ENCODE measurements at regions not wholly inside any gene's neighbourhood (a gene's known extent, or its start where the extent isn't known, plus 50 kb on each side); places are given as distances from the start of the nearest gene placed in this dataset.

GRCh38 chr5:6907320-6907918 lies 194.2 kb downstream of the TENT4A start:
- Histone ChIP-seq H3K4me1 (ENCODE audit: insufficient read depth, low read length, poor library complexity, severe bottlenecking) (no peaks in the 10 kb centered on the region), H3K9me2 (ENCODE audit: insufficient read depth, low read length) (no peaks in the 10 kb centered on the region), H3K9me3 (ENCODE audit: low read length) (no peaks in the 10 kb centered on the region), H4K20me1 (ENCODE audit: insufficient read depth, low read length) (no peaks in the 10 kb centered on the region), H3K79me2 (ENCODE audit: insufficient read depth, low read depth, low read length) (no peaks in the 10 kb centered on the region), H3K4me3 (ENCODE audit: low read depth, low read length, poor library complexity, severe bottlenecking) (no peak overlapping the region), H2AFZ (ENCODE audit: low read length) (no peak overlapping the region), H3K27ac (ENCODE audit: low read depth, low read length, poor library complexity, severe bottlenecking) (no peak overlapping the region), H3K4me2 (ENCODE audit: low read length) (no peak overlapping the region), H3K36me3 (ENCODE audit: insufficient read depth, low read length) (no peaks in the 10 kb centered on the region)
- intact Hi-C loops (cut with micrococcal nuclease; ENCODE audit: unreplicated experiment) = no loop called here
- ChIA-PET POLR2A (interaction anchor here (0.6 kb wide), 1 partner anchor 74 kb away, joined by 3 read pairs; no protein-coding TSS in a partner anchor), CTCF (ENCODE audit: unreplicated experiment) (no interaction called here)
- no peak for DNase-seq (ENCODE audit: low spot score)
- no TSS peak for BruUV-seq (replicated peaks)
- no peak for TF ChIP-seq CTCF (conservative IDR thresholded peaks at IDR 0.05; ENCODE audit: low read length)
- TF ChIP-seq EZH2phosphoT487 (IDR thresholded peaks at IDR 0.05; ENCODE audit: borderline replicate concordance, low read depth, low read length) = no peak

- Histone ChIP-seq H3K4me1 (ENCODE audit: insufficient read depth, low read length, poor library complexity, severe bottlenecking) (no peaks in the 10 kb centered on the region), H3K79me2 (ENCODE audit: insufficient read depth, low read depth, low read length) (no peaks in the 10 kb centered on the region), H3K36me3 (ENCODE audit: insufficient read depth, low read length) (no peaks in the 10 kb centered on the region), H3K27ac (ENCODE audit: low read depth, low read length, poor library complexity, severe bottlenecking) (no peak overlapping the region), H4K20me1 (ENCODE audit: insufficient read depth, low read length) (no peaks in the 10 kb centered on the region), H2AFZ (ENCODE audit: low read length) (no peak overlapping the region), H3K9me3 (ENCODE audit: low read length) (no peaks in the 10 kb centered on the region), H3K9me2 (ENCODE audit: insufficient read depth, low read length) (no peaks in the 10 kb centered on the region), H3K4me3 (ENCODE audit: low read depth, low read length, poor library complexity, severe bottlenecking) (no peak overlapping the region), H3K4me2 (ENCODE audit: low read length) (no peak overlapping the region)
- ChIA-PET CTCF (ENCODE audit: unreplicated experiment) (no interaction called here), POLR2A (no interaction called here)
- TF ChIP-seq EZH2phosphoT487 (IDR thresholded peaks at IDR 0.05; ENCODE audit: borderline replicate concordance, low read depth, low read length) = no peak
- no peak for TF ChIP-seq CTCF (conservative IDR thresholded peaks at IDR 0.05; ENCODE audit: low read length)
- DNase-seq (ENCODE audit: low spot score) = no peak
- no TSS peak for BruUV-seq (replicated peaks)
- intact Hi-C loops (cut with micrococcal nuclease; ENCODE audit: unreplicated experiment) = no loop called here
Observed at GRCh38 chr5:6909901-6910300, 196.7 kb downstream of the TENT4A start.

- Histone ChIP-seq H2AFZ (ENCODE audit: low read length) (no peak overlapping the region), H4K20me1 (ENCODE audit: insufficient read depth, low read length) (no peaks in the 10 kb centered on the region), H3K4me1 (ENCODE audit: insufficient read depth, low read length, poor library complexity, severe bottlenecking) (no peaks in the 10 kb centered on the region), H3K79me2 (ENCODE audit: insufficient read depth, low read depth, low read length) (no peaks in the 10 kb centered on the region), H3K9me2 (ENCODE audit: insufficient read depth, low read length) (no peaks in the 10 kb centered on the region), H3K4me3 (ENCODE audit: low read depth, low read length, poor library complexity, severe bottlenecking) (no peak overlapping the region), H3K9me3 (ENCODE audit: low read length) (no peaks in the 10 kb centered on the region), H3K4me2 (ENCODE audit: low read length) (no peak overlapping the region), H3K27ac (ENCODE audit: low read depth, low read length, poor library complexity, severe bottlenecking) (no peak overlapping the region), H3K36me3 (ENCODE audit: insufficient read depth, low read length) (no peaks in the 10 kb centered on the region)
- intact Hi-C loops (cut with micrococcal nuclease; ENCODE audit: unreplicated experiment) = no loop called here
- no peak for TF ChIP-seq EZH2phosphoT487 (IDR thresholded peaks at IDR 0.05; ENCODE audit: borderline replicate concordance, low read depth, low read length)
- TF ChIP-seq CTCF (conservative IDR thresholded peaks at IDR 0.05; ENCODE audit: low read length) = no peak
- ChIA-PET CTCF (ENCODE audit: unreplicated experiment) (no interaction called here), POLR2A (no interaction called here)
- no peak for DNase-seq (ENCODE audit: low spot score)
- BruUV-seq (replicated peaks) = no TSS peak
Observed at GRCh38 chr5:6910950-6911349, 197.7 kb downstream of the TENT4A start.
